HK-2 (cell line): ENCODE measurements at regions not wholly inside any gene's neighbourhood (a gene's known extent, or its start where the extent isn't known, plus 50 kb on each side); places are given as distances from the start of the nearest gene placed in this dataset.
A peak's percentile ranks its signal among the peaks of the same experiment; 100 is the strongest.
"Not testable (repeated sequence)": the region's sequence is repeated elsewhere in the genome, so short reads cannot be mapped to it uniquely, and the experiment has no call there.

Source experiments
- DNase-seq: peaks from one replicate; pipeline ENCODE4 v3.0.0-alpha.2; 2018; ENCODE audit not compliant: unreplicated experiment

DNA sequence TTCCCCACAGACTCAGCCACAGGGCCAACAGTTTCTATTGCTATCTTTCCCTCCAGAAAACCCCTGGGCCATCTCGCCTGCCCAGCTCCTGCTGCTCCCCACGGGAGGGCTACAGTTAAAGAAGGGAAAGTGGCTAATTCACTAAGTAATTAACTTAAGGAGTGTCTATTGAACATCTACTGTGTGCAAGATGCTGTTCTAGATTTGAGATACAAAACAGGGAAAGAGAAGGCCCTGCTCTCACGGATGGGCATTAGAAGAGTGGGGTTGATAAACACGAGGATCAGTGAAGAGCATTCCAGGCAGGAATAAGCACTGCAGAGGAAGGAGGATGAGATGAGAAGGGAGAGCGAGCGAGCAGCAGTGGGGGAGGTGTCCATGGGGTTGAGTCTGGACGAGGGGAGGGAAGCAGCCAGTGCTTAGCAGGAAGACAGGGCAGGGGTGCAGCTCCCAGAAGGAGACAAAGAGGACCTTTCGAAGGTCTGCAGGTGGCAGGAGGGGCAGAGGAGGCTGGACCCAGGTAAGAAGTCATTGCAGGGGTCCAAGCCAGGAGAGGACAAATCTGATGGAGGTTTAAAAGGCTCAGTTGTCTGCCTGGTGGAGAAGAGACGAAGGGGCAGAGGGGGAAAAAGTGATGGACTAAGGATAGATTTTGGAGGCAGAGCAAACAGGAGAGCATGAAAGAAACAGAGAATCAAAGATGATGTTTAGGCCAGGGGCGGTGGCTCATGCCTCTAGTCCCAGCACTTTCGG lies 64.7 kb downstream of the KLF15 start:
- no peak for DNase-seq

DNA sequence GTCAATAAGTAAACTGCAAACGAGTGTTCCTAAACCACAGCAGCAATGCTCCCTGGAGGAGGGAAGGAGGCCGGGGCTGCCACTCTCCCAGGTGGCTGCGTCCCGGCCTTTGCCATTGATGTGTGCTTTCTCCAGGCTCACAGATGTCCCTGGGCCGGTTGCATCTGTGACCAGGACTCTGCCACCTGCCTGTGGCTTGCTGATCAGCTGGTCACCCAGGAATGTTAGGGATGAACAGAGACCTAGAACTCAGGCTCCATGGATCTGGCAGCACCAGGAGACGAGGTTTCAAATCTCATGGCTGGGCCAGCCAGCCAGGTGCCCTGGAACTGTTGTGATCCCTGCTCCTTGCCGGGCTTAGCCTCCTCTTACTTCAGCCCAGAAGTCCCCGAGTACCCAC lies 65.7 kb downstream of the KLF15 start:
- no peak for DNase-seq

DNA sequence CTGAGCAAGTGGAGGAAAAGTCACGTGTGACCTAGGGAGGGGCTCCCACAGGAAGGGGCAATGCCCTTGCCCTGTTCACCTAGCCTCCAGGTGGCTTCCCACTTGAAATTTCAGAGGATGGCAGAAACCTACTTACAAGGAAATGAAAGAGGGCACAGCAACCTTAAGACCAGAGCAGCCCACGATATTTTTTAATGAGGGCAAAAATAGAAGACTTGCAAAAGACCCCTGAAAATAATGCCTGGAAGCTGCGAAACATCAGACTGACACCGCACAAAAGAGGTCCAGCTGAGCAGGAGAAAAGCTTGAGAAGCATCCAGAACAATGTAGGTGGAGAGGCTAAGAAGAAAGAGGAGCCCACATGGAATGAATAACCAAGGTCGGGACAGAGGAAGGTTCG lies 66.1 kb downstream of the KLF15 start:
- no peak for DNase-seq

DNA sequence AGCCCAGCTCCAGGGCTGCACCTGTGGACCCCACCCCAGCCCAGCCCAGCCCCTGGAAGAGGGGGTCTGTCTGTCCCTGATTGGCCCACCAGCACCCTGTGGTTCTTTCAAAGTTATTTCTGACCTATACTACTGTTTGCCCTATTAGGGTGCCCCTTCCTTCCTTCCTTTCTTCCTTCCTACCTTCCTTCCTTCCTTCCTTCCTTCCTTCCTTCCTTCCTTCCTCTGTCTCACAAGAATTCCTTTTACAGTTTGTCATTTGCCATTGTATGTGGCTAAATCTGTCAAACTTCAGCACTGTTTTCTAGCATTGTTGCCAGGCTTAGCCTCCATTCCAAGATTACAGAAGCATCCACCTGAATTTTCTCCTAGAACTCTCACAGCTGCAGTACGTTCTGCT lies 66.9 kb downstream of the KLF15 start:
- DNase-seq, result no peak

DNA sequence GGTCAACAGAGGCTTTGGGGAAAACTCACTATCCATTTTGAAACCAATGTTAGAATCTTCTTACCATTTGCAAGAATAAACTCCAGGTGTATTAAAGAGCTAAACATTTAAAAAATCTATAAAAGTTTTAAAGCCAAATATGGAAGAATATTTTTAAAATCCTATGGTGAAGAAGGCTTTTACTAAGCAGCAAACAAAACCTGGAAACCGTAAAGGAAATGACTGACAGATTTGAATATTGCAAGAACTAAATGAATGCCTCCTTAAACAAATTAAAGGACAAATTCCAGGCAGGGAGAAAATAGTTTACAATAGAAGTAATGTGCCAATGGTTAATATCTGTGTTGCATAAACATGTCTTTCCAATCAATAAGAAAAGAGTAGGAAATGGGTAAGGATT lies 68.1 kb downstream of the KLF15 start:
- DNase-seq, result no peak

DNA sequence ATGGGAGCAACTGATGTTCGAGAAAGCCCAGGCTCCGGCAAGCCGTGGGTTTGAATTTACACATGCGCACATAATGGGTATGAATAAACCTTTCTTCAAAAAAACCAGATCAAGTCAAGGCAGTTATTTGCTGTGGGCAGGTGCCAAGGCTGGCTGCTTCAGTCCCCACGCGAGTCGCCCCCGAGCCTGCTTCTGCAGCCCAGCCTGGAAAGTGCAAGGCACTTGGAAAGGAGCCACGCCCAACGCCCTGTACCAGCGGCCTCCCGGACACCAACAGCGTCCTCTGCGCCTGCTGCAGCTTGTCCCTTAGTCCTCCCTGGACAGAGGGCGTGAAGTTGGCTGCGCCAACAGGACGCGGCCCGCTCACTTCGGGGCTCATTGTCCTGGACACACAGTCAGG lies 68.9 kb downstream of the KLF15 start:
- DNase-seq, result no peak

DNA sequence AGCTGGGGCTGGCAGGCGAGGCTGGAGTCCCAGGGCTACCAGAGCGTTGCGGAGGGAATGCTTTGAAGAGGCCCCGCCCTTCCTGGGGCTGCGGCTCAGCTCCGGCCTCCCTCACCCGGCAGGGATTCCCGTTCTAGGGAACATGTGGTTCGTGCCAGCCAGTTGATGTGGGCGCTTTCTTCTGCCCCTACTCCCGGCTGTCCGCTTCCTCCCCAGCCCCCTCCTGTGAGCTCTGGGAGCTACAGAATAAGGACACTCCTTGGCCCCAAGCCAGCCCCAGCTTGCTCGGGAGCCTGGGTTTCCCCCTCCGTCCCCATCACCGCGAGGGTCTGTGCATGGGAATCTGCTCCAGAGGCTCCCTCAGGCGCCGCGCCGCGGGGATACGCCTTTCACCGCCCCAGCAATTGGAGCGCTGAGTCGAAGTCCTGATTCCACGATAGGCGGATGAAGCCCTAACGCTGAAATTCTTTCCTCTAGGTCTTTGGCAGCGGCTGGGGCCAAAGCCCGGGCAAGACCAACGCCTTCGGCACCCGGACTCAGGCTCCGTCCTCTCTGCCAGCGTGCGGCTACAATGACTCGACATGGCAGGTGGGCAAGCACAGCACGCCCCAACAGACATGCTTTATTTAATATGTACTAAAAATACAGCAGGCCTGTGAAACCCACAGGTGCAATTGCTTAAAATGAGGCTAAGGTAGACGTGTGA lies 69.5 kb downstream of the KLF15 start:
- no peak for DNase-seq

DNA sequence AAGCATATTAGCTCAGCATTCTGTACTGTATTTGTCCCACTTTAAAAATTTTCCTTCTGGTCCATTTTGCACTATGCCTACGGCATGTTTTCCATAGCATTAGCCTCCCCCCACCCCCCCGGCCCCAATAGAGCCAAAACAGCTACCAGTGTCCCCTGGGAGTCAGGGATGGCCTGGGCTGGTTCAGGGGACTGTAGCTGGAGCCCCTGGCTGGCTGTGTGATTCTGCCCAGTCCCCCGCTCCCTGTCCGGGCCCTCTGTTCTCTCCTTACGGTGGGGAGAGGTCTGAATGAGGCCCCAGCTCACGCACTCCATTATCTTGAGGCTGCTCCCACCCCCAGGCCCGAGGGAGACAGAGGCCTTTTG lies 70.1 kb downstream of the KLF15 start:
- no peak for DNase-seq

DNA sequence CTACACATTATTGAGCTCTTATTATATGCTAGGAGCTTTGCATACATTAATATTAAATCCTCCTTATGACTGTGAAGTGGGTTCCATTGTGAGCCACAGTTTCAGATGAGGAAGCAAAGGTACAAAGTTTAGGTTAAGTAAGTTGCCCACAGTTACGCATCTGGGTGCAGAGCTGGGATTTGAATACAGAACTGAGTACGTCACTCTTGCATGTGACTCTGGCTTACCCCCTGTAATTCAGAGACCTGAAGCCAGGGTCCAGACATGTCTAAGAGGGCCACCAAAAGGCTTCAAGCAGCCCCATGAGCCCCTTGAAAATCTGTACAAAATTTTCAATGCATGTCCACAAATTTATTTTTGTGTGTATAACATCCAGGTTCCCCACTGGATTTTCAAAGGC lies 71.8 kb downstream of the KLF15 start:
- no peak for DNase-seq

DNA sequence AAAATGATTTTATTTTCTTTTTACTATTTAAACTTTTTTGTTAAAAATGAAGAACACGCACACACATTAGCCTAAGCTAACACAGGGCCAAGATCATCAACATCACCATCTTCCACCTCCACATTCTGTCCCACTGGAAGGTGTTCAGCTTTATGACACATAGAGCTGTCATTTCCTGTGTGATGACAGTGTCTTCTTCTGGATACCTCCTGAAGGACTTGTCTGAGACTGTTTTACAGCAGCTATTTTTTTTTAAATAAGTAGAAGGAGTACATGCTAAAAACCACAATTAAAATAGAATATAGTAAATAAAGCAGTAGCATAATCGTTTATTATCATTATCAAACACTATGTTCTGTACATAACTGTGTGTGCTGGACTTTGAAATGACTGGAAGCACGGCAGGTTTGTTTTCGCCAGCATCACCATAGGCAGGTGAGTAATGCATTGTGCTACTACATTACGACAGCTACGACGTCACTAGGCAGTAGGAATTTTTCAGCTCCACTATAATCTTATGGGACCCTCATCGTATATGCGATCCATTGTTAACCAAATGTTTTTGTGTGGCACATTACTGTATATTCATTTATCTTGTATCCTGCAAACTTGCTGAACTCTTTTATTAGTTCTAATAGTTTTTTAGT lies 72.8 kb downstream of the KLF15 start:
- DNase-seq, result no peak

DNA sequence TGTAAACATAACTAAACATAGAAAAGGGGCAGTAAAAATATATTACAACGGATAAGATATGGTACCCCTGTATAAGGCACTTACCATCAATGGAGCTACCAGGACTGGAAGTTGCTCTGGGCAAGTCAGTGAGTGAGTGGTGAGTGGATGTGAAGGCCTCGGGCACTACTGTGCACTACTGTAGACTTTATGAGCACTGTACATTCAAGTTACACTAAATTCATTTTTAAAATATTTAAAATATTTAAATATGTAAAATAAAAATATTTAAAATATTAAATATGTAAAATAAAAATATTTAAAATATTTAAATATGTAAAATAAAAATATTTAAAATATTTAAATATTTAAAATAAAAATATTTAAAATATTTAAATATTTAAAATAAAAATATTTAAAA lies 73.6 kb downstream of the KLF15 start:
- DNase-seq, result not testable (repeated sequence)

DNA sequence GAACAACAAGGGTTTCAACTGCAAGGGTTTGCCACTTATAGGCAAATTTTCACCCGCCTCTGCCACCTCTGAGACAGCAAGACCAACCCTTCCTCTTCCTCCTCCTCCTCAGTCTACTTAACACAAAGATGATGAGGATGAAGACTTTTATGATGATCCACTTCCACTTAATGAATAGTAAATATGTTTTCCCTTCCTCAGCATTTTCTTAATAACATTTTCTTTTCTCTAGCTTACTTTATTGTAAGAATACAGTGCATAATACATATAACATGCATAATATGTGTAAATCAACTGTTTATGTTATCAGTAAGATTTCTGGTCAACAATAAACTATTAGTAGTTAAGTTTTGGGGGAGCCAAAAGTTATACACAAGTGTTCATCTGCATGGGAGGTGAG lies 77.4 kb downstream of the KLF15 start:
- DNase-seq, result no peak

DNA sequence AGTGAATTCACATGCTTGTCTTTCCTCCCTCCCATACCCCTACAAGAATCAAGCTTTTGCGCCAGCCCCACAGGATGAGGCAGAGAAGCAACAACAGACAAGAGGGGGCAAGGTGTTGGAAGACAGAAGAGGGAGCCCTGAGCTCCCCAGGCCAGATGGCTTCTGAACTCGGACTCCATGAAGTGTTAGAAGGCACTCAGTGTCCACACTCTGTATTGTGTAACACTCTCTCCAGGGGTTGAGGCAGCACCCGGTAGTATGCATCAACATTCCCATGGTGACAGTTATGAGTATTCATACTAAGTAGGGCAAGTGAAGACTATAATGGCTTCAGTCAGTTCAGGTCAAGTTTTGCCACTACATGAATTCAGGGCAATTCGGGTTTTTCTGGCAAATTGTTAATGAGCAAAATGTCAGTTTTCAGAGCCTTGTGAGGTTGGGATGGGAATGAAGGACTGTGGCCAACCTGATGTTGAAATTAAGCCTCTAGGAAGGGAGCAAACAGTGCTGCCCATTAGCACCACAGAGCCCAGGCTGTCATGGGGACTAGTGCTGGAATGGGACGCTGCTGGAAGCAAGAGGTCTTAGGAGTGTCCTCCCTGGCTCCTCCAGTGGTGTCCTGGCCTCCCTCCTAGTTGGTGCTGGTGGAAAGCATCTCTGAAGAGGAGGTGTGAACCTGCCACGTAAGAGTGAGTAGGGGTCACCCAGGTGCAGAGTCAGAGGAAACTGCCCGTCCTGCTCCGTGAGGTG lies 79.4 kb downstream of the KLF15 start:
- DNase-seq, result no peak

DNA sequence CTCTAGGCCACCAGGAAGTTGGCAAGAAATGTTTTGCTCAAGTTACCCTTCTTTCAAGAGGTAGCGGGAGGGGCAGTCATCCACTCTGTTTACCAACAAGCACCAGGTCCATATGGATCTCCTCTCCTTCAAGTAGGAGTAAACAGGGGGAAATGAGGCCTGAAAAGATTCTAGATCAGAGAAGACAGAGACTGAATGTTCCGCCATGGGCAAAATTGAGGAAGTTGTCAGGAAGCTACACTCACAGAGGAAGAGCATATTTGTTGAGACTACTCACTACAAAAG lies 81.6 kb downstream of the KLF15 start:
- DNase-seq, result no peak

DNA sequence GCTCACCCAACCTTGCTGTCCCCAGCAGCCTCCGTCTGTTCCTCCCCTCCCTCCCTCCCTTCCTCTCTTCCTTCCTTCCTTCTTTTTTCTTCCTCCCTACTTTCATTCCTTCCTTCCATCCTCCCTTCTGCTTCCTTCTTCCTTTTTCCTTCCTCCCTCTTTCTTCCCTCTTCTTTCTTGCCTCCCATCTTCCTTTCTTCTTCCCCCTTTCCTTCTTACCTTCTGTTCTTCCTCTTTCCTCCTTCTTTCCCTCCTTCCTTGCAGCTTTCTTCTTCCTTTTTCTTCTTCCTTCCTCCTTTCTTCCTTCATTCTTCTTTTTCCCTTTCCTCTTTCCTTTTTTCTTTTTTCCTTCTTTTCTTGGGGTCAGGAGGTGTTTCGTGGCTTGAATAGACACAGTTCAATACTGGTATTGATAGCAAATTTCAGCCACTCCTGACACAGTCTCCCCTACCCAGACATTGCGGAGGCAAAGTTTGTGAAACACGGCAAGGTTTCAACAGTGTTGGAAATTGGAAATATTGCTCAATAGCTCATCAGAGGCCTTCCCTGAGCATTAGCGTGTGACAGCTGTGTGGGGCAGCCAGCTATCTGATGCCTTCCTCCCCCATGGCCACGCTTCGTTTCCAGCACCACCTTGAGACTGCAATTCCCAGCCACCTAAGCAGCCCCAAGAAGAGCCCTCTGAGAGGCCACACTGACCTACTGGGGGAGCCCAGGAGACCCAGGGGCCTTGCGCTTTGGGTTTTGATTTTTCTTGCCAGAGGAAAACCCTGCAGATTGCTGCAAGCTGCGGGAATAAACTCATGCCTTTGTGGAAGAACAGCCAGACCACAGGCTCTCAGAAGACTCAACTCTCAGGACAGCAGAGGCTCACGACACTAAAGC lies 82.2 kb downstream of the KLF15 start:
- no peak for DNase-seq

DNA sequence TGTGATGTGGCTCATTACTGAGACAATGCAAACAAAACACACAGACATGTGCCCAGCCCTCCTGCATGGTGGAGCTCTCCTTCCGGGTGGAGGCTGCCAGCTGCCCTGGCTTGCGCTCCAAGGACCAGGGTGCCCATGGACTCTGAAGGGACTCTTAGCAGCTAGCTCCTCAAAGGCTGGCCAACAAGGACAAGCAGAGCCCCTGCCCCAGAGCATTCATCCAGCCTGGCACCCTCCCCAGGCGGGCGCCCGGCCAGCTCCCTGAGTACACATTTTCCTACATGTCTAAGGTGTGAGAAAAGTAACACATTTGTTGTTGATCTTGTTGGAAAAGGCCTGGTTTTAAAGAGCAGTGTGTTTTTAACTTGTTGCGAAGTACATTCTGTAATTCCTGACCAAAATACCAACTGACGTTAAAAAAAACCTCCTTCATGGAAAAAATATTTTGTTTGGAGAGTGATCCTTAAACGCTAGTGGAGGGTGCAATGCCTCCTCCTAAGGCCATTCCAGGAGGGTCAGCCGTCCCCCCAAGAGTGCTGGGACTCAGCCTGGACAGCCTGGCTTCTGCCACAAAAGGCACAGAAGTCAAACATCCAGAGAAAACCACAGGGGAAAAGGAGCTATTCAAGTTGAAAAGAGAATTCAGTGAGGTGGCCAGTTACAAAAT lies 86.9 kb downstream of the KLF15 start:
- DNase-seq, result no peak

DNA sequence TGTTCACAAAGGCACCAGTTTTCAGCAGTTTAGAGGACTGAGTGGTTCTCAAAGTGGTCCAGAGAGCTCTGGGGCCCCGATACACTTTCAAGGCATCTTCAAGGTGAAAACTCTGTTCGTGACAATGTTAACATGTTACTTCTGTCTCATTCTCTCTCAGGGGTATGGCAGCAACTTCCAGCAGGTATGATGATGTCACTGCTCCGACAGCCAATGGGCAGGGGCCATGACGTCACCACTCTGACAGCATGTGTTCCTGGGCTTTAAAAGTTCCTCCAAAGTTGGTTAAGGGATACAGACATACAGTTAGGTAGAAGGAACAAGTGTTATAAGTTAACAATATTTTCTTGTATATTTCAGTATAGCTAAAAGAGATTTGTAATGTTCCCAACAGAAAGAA lies 87.9 kb downstream of the KLF15 start:
- DNase-seq, result no peak

DNA sequence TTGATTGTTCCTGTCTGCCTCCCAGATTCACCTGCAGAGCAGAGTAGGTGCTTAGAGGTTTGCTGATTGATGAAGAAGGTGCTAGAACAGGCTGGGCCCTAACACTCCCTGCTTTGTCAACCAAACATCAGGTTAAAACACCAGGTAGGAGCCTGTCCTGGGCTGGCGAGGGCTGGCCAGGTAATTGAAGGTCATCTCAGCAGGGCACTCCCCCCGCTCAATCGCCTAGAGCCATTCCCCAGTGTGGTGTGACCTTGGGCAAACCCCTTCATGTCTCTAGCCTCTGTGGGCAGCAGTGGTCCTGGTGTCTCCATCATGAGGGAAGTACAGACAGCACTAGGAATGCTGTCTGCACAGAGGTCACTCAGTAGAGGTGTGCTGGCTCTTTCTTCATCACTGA lies 88.3 kb downstream of the KLF15 start:
- no peak for DNase-seq

DNA sequence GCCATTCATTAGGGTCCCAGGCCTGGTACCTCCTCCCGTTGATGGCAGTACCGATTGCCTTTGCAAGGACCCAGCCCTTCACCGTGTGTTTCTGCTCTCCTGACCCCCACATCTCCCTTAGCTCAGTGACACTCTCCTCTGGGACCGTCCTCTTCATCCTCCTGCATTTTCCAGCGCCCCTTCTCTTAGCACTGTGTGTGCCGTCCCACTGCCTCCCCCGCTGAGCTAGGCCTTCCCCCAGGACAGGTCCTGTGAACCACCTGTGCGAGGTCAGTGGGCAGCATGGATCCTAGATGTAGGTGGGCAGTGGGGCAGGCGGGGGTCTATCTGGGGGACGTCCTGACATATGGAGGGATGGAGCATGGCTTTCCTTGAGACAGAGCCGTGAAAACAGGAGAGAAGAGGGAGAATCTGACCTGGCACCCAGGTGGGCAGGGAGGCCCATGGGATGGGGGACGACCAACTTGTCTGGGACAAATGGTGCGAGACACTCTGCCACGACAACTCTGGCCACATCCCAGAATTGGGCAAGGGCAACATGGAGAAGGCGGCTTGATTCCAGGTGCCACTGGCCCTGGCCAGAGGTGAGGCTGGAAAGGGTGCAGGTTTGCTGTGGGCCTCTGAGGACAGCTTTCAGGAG lies 87.7 kb upstream of the ALDH1L1 start:
- no peak for DNase-seq

DNA sequence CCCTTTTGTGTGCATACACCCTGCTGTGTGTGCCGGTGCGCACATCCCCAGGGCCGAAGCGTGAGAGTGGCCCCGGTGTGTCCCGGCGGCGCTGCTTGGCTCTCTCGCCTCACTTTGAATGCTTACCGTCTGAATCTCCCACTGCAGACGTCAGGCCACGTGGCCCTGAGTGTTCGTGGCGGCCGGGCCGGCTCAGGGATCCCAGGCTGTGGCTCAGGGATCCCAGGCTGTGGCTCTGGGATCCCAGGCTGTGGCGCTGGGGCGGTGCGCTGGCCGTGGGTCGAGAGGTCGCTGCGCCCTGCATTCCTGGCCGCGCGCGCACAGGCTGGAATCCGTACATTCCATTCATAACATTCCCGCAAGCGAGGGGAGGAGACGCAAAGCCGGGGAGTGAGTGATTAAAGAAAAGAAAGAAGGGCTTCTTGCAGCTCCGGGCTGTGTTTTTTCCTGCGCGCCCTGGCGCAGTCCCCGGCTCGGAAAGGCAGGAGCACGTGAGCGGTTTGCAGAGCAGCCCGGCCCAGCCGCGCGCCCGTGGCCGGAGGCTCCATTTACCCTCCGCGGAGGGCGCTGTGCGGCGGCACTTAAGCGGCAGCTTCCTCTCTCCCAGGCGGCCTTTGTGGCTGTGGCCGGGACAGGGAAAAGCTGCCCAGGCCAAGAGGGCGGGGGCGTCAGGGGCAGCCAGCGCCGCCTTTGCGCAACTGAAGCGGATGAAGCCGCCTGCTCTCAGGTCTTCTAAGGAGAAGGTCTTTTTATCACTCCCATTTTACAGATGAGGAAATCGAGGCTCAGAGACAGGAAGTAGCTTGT lies 87.0 kb upstream of the ALDH1L1 start:
- peak; percentile 85 for DNase-seq
